OCI-LY7 (cell line): ENCODE measurements at regions not wholly inside any gene's neighbourhood (a gene's known extent, or its start where the extent isn't known, plus 50 kb on each side); places are given as distances from the start of the nearest gene placed in this dataset.

ENCODE experiments used
- BruUV-seq: library from RNA; stranded (reverse); fragments of 400-500 nt; replicated peaks from 2 replicates; lab custom pipeline; 2021; lab: Mats Ljungman, UMichigan
- CTCF ChIA-PET: fragments of 300-600 bp; sonication (Branson Sonifier 250); formaldehyde crosslinking; loops from one replicate; lab custom pipeline; 2022; ENCODE audit warnings: antibody characterized with exemption; ENCODE audit not compliant: unreplicated experiment; lab: Charles Lee
- POLR2A ChIA-PET: fragments of 300-600 bp; sonication (Branson Sonifier 250); formaldehyde crosslinking; loops from one replicate; lab custom pipeline; 2022; ENCODE audit warnings: antibody characterized with exemption; lab: Charles Lee
- DNase-seq: peaks from one replicate; pipeline ENCODE4 v3.0.0-alpha.2; 2015; ENCODE audit warnings: low spot score
- H2AFZ ChIP-seq: fragments of 200-600 bp; sonication (generic), shearing (Covaris generic); 2 replicates; pipeline ENCODE4 v1.6.1; 2014; ENCODE audit warnings: mild to moderate bottlenecking, antibody characterized with exemption, low read length, moderate library complexity
- H3K27ac ChIP-seq: fragments of 200-600 bp; sonication (generic); 2 replicates; pipeline ENCODE4 v1.5.1; 2014; ENCODE audit warnings: mixed run types, low read depth, mild to moderate bottlenecking, moderate library complexity, low read length, inconsistent platforms; ENCODE audit not compliant: poor library complexity, severe bottlenecking
- H3K36me3 ChIP-seq: fragments of 200-600 bp; sonication (generic); 2 replicates; pipeline ENCODE4 v1.6.1; 2014; ENCODE audit warnings: mild to moderate bottlenecking, antibody characterized with exemption, low read length, moderate library complexity, mixed read lengths; ENCODE audit not compliant: insufficient read depth
- H3K4me1 ChIP-seq: fragments of 200-600 bp; sonication (generic); 2 replicates; pipeline ENCODE4 v1.5.1; 2014; ENCODE audit warnings: mild to moderate bottlenecking, low read length; ENCODE audit not compliant: insufficient read depth, poor library complexity, severe bottlenecking
- H3K4me2 ChIP-seq: fragments of 200-600 bp; sonication (generic); 2 replicates; pipeline ENCODE4 v1.6.1; 2014; ENCODE audit warnings: mild to moderate bottlenecking, low read length
- H3K4me3 ChIP-seq: fragments of 200-600 bp; sonication (generic); 2 replicates; pipeline ENCODE4 v1.5.1; 2014; ENCODE audit warnings: mild to moderate bottlenecking, low read depth, low read length; ENCODE audit not compliant: poor library complexity, severe bottlenecking
- H3K79me2 ChIP-seq: fragments of 200-600 bp; sonication (generic); 2 replicates; pipeline ENCODE4 v1.6.1; 2016; ENCODE audit warnings: low read depth, mild to moderate bottlenecking, low read length, moderate library complexity, mixed read lengths; ENCODE audit not compliant: insufficient read depth
- H3K9me2 ChIP-seq: fragments of 200-600 bp; sonication (generic); 2 replicates; pipeline ENCODE4 v1.6.1; 2016; ENCODE audit warnings: mild to moderate bottlenecking, low read length, mixed read lengths; ENCODE audit not compliant: insufficient read depth
- H3K9me3 ChIP-seq: fragments of 200-600 bp; sonication (generic); 2 replicates; pipeline ENCODE4 v1.6.1; 2014; ENCODE audit warnings: mild to moderate bottlenecking, mixed run types, low read length, mixed read lengths
- H4K20me1 ChIP-seq: fragments of 200-600 bp; sonication (generic); 2 replicates; pipeline ENCODE4 v1.6.1; 2014; ENCODE audit warnings: mild to moderate bottlenecking, antibody characterized with exemption, low read length, moderate library complexity, mixed read lengths; ENCODE audit not compliant: insufficient read depth
- CTCF ChIP-seq: fragments of 200-600 bp; sonication (generic); conservative IDR thresholded peaks from 2 replicates; pipeline ENCODE4 v1.5.1; 2014; ENCODE audit warnings: mild to moderate bottlenecking, antibody characterized with exemption, low read length, moderate library complexity, mixed read lengths
- EZH2phosphoT487 ChIP-seq: fragments of 200-600 bp; sonication (generic); IDR thresholded peaks from 2 replicates; pipeline ENCODE4 v1.6.1; 2018; ENCODE audit warnings: low read depth, borderline replicate concordance, mild to moderate bottlenecking, mixed run types, antibody characterized with exemption, low read length, moderate library complexity, mixed read lengths
- intact Hi-C: fragments of 100-400 bp; cut with micrococcal nuclease; formaldehyde crosslinking; loops from one replicate; pipeline ENCODE4 v1.10.0; 2022; ENCODE audit not compliant: unreplicated experiment

- ChIA-PET CTCF (no interaction called here), POLR2A (no interaction called here)
- no peak overlapping the region for H3K4me3 ChIP-seq
- no peak for DNase-seq
- H3K4me2 ChIP-seq = no peak overlapping the region
- H3K4me1 ChIP-seq = no peaks in the 10 kb centered on the region
- intact Hi-C loops = no loop called here
- no peaks in the 10 kb centered on the region for H3K79me2 ChIP-seq
- H2AFZ ChIP-seq = no peak overlapping the region; the same call in 1 of the 2 replicates
- no peaks in the 10 kb centered on the region for H4K20me1 ChIP-seq
- no peaks in the 10 kb centered on the region for H3K9me2 ChIP-seq
- no peak overlapping the region for H3K27ac ChIP-seq
- H3K36me3 ChIP-seq = no peaks in the 10 kb centered on the region
- no peak for TF ChIP-seq CTCF
- TF ChIP-seq EZH2phosphoT487 = no peak
- BruUV-seq = no TSS peak
- no peaks in the 10 kb centered on the region for H3K9me3 ChIP-seq
Observed at GRCh38 chr18:10261344-10262276, 192.8 kb upstream of the APCDD1 start.

- Histone ChIP-seq H2AFZ (no peak overlapping the region), H3K27ac (no peak overlapping the region), H3K9me3 (no peaks in the 10 kb centered on the region), H3K4me1 (no peaks in the 10 kb centered on the region), H3K4me3 (no peak overlapping the region), H3K79me2 (no peaks in the 10 kb centered on the region), H3K4me2 (no peak overlapping the region), H3K36me3 (no peaks in the 10 kb centered on the region), H3K9me2 (no peaks in the 10 kb centered on the region), H4K20me1 (no peaks in the 10 kb centered on the region)
- TF ChIP-seq CTCF (no peak), EZH2phosphoT487 (no peak)
- no TSS peak for BruUV-seq
- POLR2A ChIA-PET = no interaction called here
- CTCF ChIA-PET = no interaction called here
- intact Hi-C loops = no loop called here
- no peak for DNase-seq
Observed at GRCh38 chr18:10262566-10262965, 191.9 kb upstream of the APCDD1 start.

GRCh38 chr18:10264260-10264659 is 190.2 kb upstream of the APCDD1 start:
- Histone ChIP-seq H3K4me1 (no peaks in the 10 kb centered on the region), H3K4me3 (no peak overlapping the region), H3K9me2 (no peaks in the 10 kb centered on the region), H4K20me1 (no peaks in the 10 kb centered on the region), H3K4me2 (no peak overlapping the region), H3K79me2 (no peaks in the 10 kb centered on the region), H3K36me3 (no peaks in the 10 kb centered on the region), H3K9me3 (no peaks in the 10 kb centered on the region), H3K27ac (no peak overlapping the region), H2AFZ (no peak overlapping the region)
- no TSS peak for BruUV-seq
- DNase-seq = no peak
- intact Hi-C loops = no loop called here
- CTCF ChIA-PET = no interaction called here
- POLR2A ChIA-PET = no interaction called here
- TF ChIP-seq CTCF (no peak), EZH2phosphoT487 (no peak)
